ENCODE measurements at regions not wholly inside any gene's neighbourhood (a gene's known extent, or its start where the extent isn't known, plus 50 kb on each side); places are given as distances from the start of the nearest gene placed in this dataset.

- TF ChIP-seq MYB (IDR thresholded peaks at IDR 0.05; ENCODE audit: borderline replicate concordance, low read depth, low read length) (no peak), REST (IDR thresholded peaks at IDR 0.05; ENCODE audit: low read depth, low read length) (no peak), POLR2AphosphoS2 (IDR thresholded peaks at IDR 0.05; ENCODE audit: low read depth, low read length) (no peak), EZH2 (IDR thresholded peaks at IDR 0.05; ENCODE audit: borderline replicate concordance, control insufficient read depth, low read depth, low read length) (no peak), NBN (IDR thresholded peaks at IDR 0.05) (no peak), CTCF (IDR thresholded peaks at IDR 0.05 in 2 of 3, conservative IDR thresholded peaks at IDR 0.05 in 1 of 3; ENCODE audit: control insufficient read depth in 2 of 3, extremely low read depth in 1 of 3, insufficient read depth in 1 of 3, low read depth in 3 of 3, low read length in 3 of 3) (no peak), BCL11A (IDR thresholded peaks at IDR 0.05; ENCODE audit: low read depth, low read length) (no peak), ESRRA (IDR thresholded peaks at IDR 0.05; ENCODE audit: low read length) (no peak), MEF2A (IDR thresholded peaks at IDR 0.05; ENCODE audit: insufficient read depth, low read depth, low read length) (no peak), NR2C2 (IDR thresholded peaks at IDR 0.05; ENCODE audit: borderline replicate concordance, control insufficient read depth, insufficient read length, low read depth) (no peak), FOS (IDR thresholded peaks at IDR 0.05; ENCODE audit: borderline replicate concordance, extremely low read depth, insufficient read length) (no peak)
These were observed 101.1 kb downstream of the ZFP36L2 start for GRCh38 chr2:43125090-43125998.
